ENCODE measurements at regions not wholly inside any gene's neighbourhood (a gene's known extent, or its start where the extent isn't known, plus 50 kb on each side); places are given as distances from the start of the nearest gene placed in this dataset.

- TF ChIP-seq NRF1 (IDR thresholded peaks at IDR 0.05; ENCODE audit: low read depth, low read length) (no peak), EZH2phosphoT487 (IDR thresholded peaks at IDR 0.05; ENCODE audit: borderline replicate concordance, low read depth) (no peak), TCF12 (IDR thresholded peaks at IDR 0.05) (no peak), REST (IDR thresholded peaks at IDR 0.05; ENCODE audit: low read depth, low read length) (no peak), GABPA (IDR thresholded peaks at IDR 0.05; ENCODE audit: low read depth) (no peak)
- TF ChIP-seq, protein P1, sequence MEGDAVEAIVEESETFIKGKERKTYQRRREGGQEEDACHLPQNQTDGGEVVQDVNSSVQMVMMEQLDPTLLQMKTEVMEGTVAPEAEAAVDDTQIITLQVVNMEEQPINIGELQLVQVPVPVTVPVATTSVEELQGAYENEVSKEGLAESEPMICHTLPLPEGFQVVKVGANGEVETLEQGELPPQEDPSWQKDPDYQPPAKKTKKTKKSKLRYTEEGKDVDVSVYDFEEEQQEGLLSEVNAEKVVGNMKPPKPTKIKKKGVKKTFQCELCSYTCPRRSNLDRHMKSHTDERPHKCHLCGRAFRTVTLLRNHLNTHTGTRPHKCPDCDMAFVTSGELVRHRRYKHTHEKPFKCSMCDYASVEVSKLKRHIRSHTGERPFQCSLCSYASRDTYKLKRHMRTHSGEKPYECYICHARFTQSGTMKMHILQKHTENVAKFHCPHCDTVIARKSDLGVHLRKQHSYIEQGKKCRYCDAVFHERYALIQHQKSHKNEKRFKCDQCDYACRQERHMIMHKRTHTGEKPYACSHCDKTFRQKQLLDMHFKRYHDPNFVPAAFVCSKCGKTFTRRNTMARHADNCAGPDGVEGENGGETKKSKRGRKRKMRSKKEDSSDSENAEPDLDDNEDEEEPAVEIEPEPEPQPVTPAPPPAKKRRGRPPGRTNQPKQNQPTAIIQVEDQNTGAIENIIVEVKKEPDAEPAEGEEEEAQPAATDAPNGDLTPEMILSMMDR (IDR thresholded peaks at IDR 0.05): no peak
Measured at GRCh38 chr12:93254911-93255310, 122.8 kb upstream of the NUDT4 start.

Data from SK-N-SH (cell line).